Sigmoid colon (tissue), 4 donors: ENCODE measurements at regions not wholly inside any gene's neighbourhood (a gene's known extent, or its start where the extent isn't known, plus 50 kb on each side); places are given as distances from the start of the nearest gene placed in this dataset.

Experiments
- EP300 ChIP-seq, 4 donors: sonication (generic); formaldehyde crosslinking; IDR thresholded peaks; one replicate each; pipeline ENCODE4 v1.6.1; 2017; ENCODE audit warnings: antibody characterized with exemption in 4 of 4
- POLR2A ChIP-seq, 2 donors: fragments of 450-650 bp; IDR thresholded peaks; one replicate each; pipeline ENCODE4 v1.6.1; 2016; ENCODE audit warnings: antibody characterized with exemption in 2 of 2, mild to moderate bottlenecking in 2 of 2, moderate library complexity in 2 of 2
- POLR2AphosphoS5 ChIP-seq, 4 donors: sonication (generic); formaldehyde crosslinking; IDR thresholded peaks; one replicate each; pipeline ENCODE4 v1.6.1; 2017; ENCODE audit warnings: antibody characterized with exemption in 4 of 4
- TF ChIP-seq, protein P1 (sequence below), 4 experiments: fragments of 450-650 bp in 3 of 4; fragments of 200-600 bp in 1 of 4; IDR thresholded peaks; one replicate each; pipeline ENCODE4 v1.5.1; 2016 to 2019; ENCODE audit warnings: antibody characterized with exemption in 4 of 4, mild to moderate bottlenecking in 3 of 4, moderate library complexity in 2 of 4

DNA sequence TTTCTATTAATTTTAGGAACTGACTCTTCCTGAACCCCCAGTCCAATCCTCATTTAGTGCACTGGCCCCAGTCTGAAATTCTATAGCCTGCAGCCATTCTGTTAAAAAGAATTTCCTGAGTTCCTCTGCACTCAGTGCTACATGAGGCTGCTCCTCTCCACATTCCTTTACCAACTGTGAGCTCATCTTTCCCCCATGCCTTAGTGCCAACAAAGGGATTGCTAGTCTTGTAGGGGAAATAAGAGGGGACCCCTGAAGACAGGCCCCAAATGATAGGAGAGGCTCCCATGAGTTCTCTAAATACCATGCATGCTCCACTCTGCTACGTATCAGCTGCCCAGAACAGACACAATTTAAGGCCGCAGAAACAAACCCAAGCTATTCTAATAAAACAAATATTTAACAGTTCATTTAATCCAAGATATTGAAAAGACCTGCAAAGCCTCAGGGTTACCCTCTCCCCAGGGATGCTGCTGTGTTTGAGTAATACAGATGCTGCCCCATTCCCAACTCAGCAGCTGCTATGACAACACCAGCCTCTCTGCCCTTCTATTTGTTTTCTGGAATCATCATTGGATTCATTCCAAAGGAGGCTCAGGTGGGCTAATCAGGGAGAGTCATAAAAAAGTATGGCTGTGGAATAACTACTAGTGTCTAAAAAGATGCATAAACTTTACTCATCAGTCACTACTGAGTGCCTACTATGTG, 228.5 kb downstream of the TOX3 start:
- TF ChIP-seq, protein P1, sequence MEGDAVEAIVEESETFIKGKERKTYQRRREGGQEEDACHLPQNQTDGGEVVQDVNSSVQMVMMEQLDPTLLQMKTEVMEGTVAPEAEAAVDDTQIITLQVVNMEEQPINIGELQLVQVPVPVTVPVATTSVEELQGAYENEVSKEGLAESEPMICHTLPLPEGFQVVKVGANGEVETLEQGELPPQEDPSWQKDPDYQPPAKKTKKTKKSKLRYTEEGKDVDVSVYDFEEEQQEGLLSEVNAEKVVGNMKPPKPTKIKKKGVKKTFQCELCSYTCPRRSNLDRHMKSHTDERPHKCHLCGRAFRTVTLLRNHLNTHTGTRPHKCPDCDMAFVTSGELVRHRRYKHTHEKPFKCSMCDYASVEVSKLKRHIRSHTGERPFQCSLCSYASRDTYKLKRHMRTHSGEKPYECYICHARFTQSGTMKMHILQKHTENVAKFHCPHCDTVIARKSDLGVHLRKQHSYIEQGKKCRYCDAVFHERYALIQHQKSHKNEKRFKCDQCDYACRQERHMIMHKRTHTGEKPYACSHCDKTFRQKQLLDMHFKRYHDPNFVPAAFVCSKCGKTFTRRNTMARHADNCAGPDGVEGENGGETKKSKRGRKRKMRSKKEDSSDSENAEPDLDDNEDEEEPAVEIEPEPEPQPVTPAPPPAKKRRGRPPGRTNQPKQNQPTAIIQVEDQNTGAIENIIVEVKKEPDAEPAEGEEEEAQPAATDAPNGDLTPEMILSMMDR (IDR thresholded peaks at IDR 0.05): no peak
- TF ChIP-seq POLR2A (IDR thresholded peaks at IDR 0.05): no peak
- TF ChIP-seq POLR2AphosphoS5 (IDR thresholded peaks at IDR 0.05): no peak
- no peak for TF ChIP-seq EP300 (IDR thresholded peaks at IDR 0.05)
